PC-9 (cell line): ENCODE measurements at regions not wholly inside any gene's neighbourhood (a gene's known extent, or its start where the extent isn't known, plus 50 kb on each side); places are given as distances from the start of the nearest gene placed in this dataset.

Source experiments
- BruUV-seq: library from RNA; stranded (reverse); fragments of 400-500 nt; replicated peaks from 2 replicates; lab custom pipeline; 2021; lab: Mats Ljungman, UMichigan
- CTCF ChIA-PET: fragments of 300-600 bp; sonication (Branson Sonifier 250); formaldehyde crosslinking; loops from one replicate; lab custom pipeline; 2022; ENCODE audit warnings: antibody characterized with exemption; lab: Charles Lee
- POLR2A ChIA-PET: fragments of 300-600 bp; sonication (Branson Sonifier 250); formaldehyde crosslinking; loops from one replicate; lab custom pipeline; 2022; ENCODE audit warnings: antibody characterized with exemption; ENCODE audit not compliant: unreplicated experiment; lab: Charles Lee
- DNase-seq, 2 experiments: peaks; one replicate each; pipeline versions ENCODE4 v3.0.0 to v3.0.0-alpha.2; 2015 to 2022; ENCODE audit warnings: mixed read lengths in 1 of 2
- H2AFZ ChIP-seq: fragments of 200-600 bp; sonication (generic); 2 replicates; pipeline ENCODE4 v1.8.1; 2017; ENCODE audit warnings: antibody characterized with exemption
- H3F3A ChIP-seq: fragments of 200-600 bp; sonication (generic); 2 replicates; pipeline ENCODE4 v1.8.1; 2017; ENCODE audit warnings: antibody characterized with exemption, mild to moderate bottlenecking, low read depth; ENCODE audit not compliant: insufficient read depth
- H3K27ac ChIP-seq: fragments of 200-600 bp; sonication (generic); 2 replicates; pipeline ENCODE4 v1.6.1; 2016; ENCODE audit warnings: mixed run types
- H3K27me3 ChIP-seq: fragments of 200-600 bp; sonication (generic); 2 replicates; pipeline ENCODE4 v1.6.1; 2016; ENCODE audit warnings: low read depth, mixed run types; ENCODE audit not compliant: insufficient read depth
- H3K36me3 ChIP-seq: fragments of 200-600 bp; sonication (generic); 2 replicates; pipeline ENCODE4 v1.6.1; 2016; ENCODE audit warnings: low read depth, mixed run types
- H3K4me1 ChIP-seq: fragments of 200-600 bp; sonication (generic); replicated peaks from 2 replicates; pipeline ENCODE4 v1.6.1; 2016; ENCODE audit warnings: mixed run types; ENCODE audit not compliant: insufficient read depth
- H3K4me2 ChIP-seq: fragments of 200-600 bp; sonication (generic); 2 replicates; pipeline ENCODE4 v1.6.1; 2017; ENCODE audit warnings: mixed run types
- H3K4me3 ChIP-seq: fragments of 200-600 bp; sonication (generic); 2 replicates; pipeline ENCODE4 v1.6.1; 2016; ENCODE audit warnings: mixed run types
- H3K79me2 ChIP-seq: fragments of 200-600 bp; sonication (generic); 2 replicates; pipeline ENCODE4 v1.6.1; 2017; ENCODE audit warnings: low read depth, mixed run types
- H3K9me2 ChIP-seq: fragments of 200-600 bp; sonication (generic); 2 replicates; pipeline ENCODE4 v1.8.1; 2017; ENCODE audit warnings: mild to moderate bottlenecking; ENCODE audit not compliant: insufficient read depth
- H3K9me3 ChIP-seq: fragments of 200-600 bp; sonication (generic); 2 replicates; pipeline ENCODE4 v1.8.1; 2016; ENCODE audit warnings: low read depth; ENCODE audit not compliant: insufficient read depth
- H4K20me1 ChIP-seq: fragments of 200-600 bp; sonication (generic); 2 replicates; pipeline ENCODE4 v1.8.1; 2017; ENCODE audit not compliant: insufficient read depth
- CTCF ChIP-seq: fragments of 200-600 bp; sonication (generic); conservative IDR thresholded peaks from 2 replicates; pipeline ENCODE4 v1.6.1; 2017; ENCODE audit warnings: mixed run types, antibody characterized with exemption, mild to moderate bottlenecking, moderate library complexity
- EZH2 ChIP-seq: fragments of 200-600 bp; sonication (generic); IDR thresholded peaks from 2 replicates; pipeline ENCODE4 v1.8.0; 2017; ENCODE audit warnings: antibody characterized with exemption, low read depth
- intact Hi-C: fragments of 100-400 bp; cut with micrococcal nuclease; formaldehyde crosslinking; loops from one replicate; pipeline ENCODE4 v1.10.0; 2022; ENCODE audit not compliant: unreplicated experiment

DNA sequence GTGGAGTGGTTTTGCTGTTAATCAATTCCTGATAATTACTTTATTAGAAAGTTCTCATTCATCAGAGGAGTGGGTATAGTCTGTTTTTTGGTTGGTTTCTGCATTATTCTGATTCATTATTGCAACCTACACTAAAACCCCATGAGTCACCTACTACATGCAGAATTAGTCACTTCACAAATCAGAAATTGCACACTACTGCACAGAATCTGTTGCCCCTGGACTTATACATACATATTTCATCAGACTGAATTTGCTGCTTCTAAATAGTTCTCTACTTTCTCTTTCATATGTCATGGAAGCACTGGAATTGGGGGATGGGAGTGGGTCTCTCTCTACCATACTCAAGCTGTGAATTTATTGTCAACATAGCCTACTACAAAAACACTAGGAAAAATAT lies 585.1 kb downstream of the DNAH5 start:
- no peak for DNase-seq
- POLR2A ChIA-PET: no interaction called here
- H3K4me3 ChIP-seq: no peak overlapping the region

DNA sequence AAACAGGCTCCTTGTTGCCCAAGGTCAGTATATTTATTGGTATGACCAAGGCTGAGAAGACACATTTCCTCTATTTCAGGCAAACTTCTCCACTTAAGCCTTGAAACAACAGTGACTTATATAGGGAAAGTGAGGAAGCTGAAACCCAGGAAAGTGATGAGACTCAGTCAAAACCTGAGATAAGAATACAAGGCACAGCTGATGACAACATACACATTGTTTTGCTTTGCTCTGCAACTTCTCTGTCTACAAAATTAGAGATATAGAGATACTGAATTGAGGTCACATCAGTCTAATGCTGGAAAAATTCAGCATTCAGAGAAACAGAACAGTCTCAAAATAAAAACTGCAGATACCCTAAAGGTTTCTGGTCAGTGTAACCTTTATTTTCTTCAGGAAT lies 586.1 kb downstream of the DNAH5 start:
- no peak for DNase-seq
- no peak overlapping the region for H2AFZ ChIP-seq
- H3K27ac ChIP-seq: no peak overlapping the region
- peaks cover 3% of the 10 kb centered on the region; the same call in 1 of the 2 replicates for H3K9me3 ChIP-seq
- H3K9me2 ChIP-seq: no peaks in the 10 kb centered on the region
- H3F3A ChIP-seq: no peaks in the 10 kb centered on the region
- CTCF ChIA-PET: no interaction called here
- H3K4me1 ChIP-seq: peaks cover 10% of the 10 kb centered on the region
- no peaks in the 10 kb centered on the region for H3K36me3 ChIP-seq
- no peaks in the 10 kb centered on the region for H3K79me2 ChIP-seq
- H3K27me3 ChIP-seq: no peaks in the 10 kb centered on the region
- H3K4me2 ChIP-seq: no peak overlapping the region
- BruUV-seq: no TSS peak
- intact Hi-C loops: no loop called here
- no peak overlapping the region for H3K4me3 ChIP-seq
- no peaks in the 10 kb centered on the region for H4K20me1 ChIP-seq
- TF ChIP-seq EZH2 (no peak), CTCF (no peak)
- POLR2A ChIA-PET: no interaction called here

More for the DNA sequence above, 585.1 kb downstream of the DNAH5 start:
- Histone ChIP-seq H4K20me1 (no peaks in the 10 kb centered on the region), H3K9me3 (no peaks in the 10 kb centered on the region), H3K9me2 (no peaks in the 10 kb centered on the region), H3K27me3 (no peaks in the 10 kb centered on the region), H3K79me2 (no peaks in the 10 kb centered on the region), H3K27ac (no peak overlapping the region), H2AFZ (peak overlapping the region; percentile 3; the same call in 1 of the 2 replicates), H3F3A (no peaks in the 10 kb centered on the region), H3K4me2 (peak overlapping the region; percentile 33), H3K36me3 (no peaks in the 10 kb centered on the region), H3K4me1 (peaks cover 10% of the 10 kb centered on the region)
- no TSS peak for BruUV-seq
- intact Hi-C loops: no loop called here
- CTCF ChIA-PET: no interaction called here
- no peak for TF ChIP-seq EZH2

GRCh38 chr5:13357929-13358328 lies 586.6 kb downstream of the DNAH5 start:
- no peak for DNase-seq
- BruUV-seq: no TSS peak
- Histone ChIP-seq H2AFZ (no peak overlapping the region), H3K4me3 (no peak overlapping the region), H3K9me3 (peaks cover 7% of the 10 kb centered on the region; the same call in 1 of the 2 replicates), H3K36me3 (no peaks in the 10 kb centered on the region), H4K20me1 (no peaks in the 10 kb centered on the region), H3K9me2 (no peaks in the 10 kb centered on the region), H3K4me1 (peaks cover 10% of the 10 kb centered on the region), H3K27ac (no peak overlapping the region), H3F3A (no peaks in the 10 kb centered on the region), H3K27me3 (no peaks in the 10 kb centered on the region), H3K4me2 (no peak overlapping the region), H3K79me2 (no peaks in the 10 kb centered on the region)
- TF ChIP-seq EZH2 (no peak), CTCF (no peak)
- ChIA-PET CTCF (interaction anchor here (0.6 kb wide), 1 partner anchor 1127 kb away, joined by 3 read pairs; no protein-coding TSS in a partner anchor), POLR2A (no interaction called here)
- intact Hi-C loops: no loop called here

DNA sequence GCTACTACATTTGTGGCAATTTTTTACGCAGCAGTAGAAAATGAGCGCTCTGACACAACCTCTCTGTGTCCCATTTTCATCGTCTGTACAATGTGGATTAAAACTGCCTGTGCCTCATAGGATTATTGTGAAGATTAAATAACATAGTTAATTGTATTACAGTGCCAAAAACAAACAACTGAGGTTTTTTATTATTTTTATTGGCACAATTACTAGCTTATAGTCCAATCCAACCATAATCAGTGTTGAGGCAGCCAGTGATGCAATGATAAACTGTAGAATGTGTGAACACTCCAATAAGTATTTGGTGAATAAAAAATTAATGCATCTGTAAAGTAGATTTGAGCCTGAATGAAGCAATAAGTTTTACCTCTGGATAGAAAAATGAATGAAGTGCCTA lies 588.3 kb downstream of the DNAH5 start:
- no peak overlapping the region for H3K27ac ChIP-seq
- H3K27me3 ChIP-seq: no peaks in the 10 kb centered on the region
- no peak overlapping the region for H3K4me2 ChIP-seq
- no peak for TF ChIP-seq CTCF
- no peak for TF ChIP-seq EZH2
- intact Hi-C loops: no loop called here
- H3K36me3 ChIP-seq: no peaks in the 10 kb centered on the region
- H3K9me3 ChIP-seq: peaks cover 7% of the 10 kb centered on the region; the same call in 1 of the 2 replicates
- ChIA-PET POLR2A (interaction anchor here (0.7 kb wide), 1 partner anchor 1294 kb away, joined by 14 read pairs; no protein-coding TSS in a partner anchor), CTCF (no interaction called here)
- H3K4me3 ChIP-seq: no peak overlapping the region
- H3F3A ChIP-seq: no peaks in the 10 kb centered on the region
- H3K4me1 ChIP-seq: peaks cover 10% of the 10 kb centered on the region
- no peaks in the 10 kb centered on the region for H4K20me1 ChIP-seq
- H3K79me2 ChIP-seq: no peaks in the 10 kb centered on the region
- no peaks in the 10 kb centered on the region for H3K9me2 ChIP-seq
- no peak overlapping the region for H2AFZ ChIP-seq
- BruUV-seq: no TSS peak
- DNase-seq: no peak
